ENCODE measurements at regions not wholly inside any gene's neighbourhood (a gene's known extent, or its start where the extent isn't known, plus 50 kb on each side); places are given as distances from the start of the nearest gene placed in this dataset.

GRCh38 chr2:15786003-15786654, 154.2 kb upstream of the MYCN start:
- in situ Hi-C loops (cut with HindIII; ENCODE audit: low pct_unique_long_range_greater_than_20kb, low sequenced_read_pairs), result no loop called here
- ChIA-PET CTCF (interaction anchor here (0.5 kb wide), 1 partner anchor 157 kb away, joined by 6 read pairs; no protein-coding TSS in a partner anchor), POLR2A (no interaction called here)

GRCh38 chr2:15786901-15787300, 153.4 kb upstream of the MYCN start:
- Histone ChIP-seq H3K4me1 (ENCODE audit: control insufficient read depth, insufficient read depth, low read length) (no peaks in the 10 kb centered on the region), H3K27me3 (ENCODE audit: control insufficient read depth, insufficient read depth, low read length) (peaks cover 2% of the 10 kb centered on the region; the same call in 1 of the 2 replicates), H3K4me3 (ENCODE audit: low read depth in 2 of 2, low read length in 2 of 2) (no peak overlapping the region), H3K27ac (ENCODE audit: low read length) (no peak overlapping the region), H3K36me3 (ENCODE audit: control insufficient read depth, insufficient read depth, low read length) (no peaks in the 10 kb centered on the region), H3K9me3 (ENCODE audit: control insufficient read depth, insufficient read depth, low read depth, low read length) (no peaks in the 10 kb centered on the region)
- in situ Hi-C loops (cut with HindIII; ENCODE audit: low pct_unique_long_range_greater_than_20kb, low sequenced_read_pairs) (no loop called here), intact Hi-C loops (cut with micrococcal nuclease; ENCODE audit: unreplicated experiment) (no loop called here)
- CTCF ChIA-PET, result no interaction called here
- no TSS peak for BruUV-seq (replicated peaks)
- POLR2A ChIA-PET, result no interaction called here
- TF ChIP-seq CTCF (IDR thresholded peaks at IDR 0.05) (no peak), SIN3A (IDR thresholded peaks at IDR 0.05; ENCODE audit: borderline replicate concordance, insufficient read depth, low read depth, low read length) (no peak), REST (IDR thresholded peaks at IDR 0.05; ENCODE audit: insufficient read depth in 1 of 2, low read depth in 2 of 2, low read length in 1 of 2) (no peak), TCF7L2 (IDR thresholded peaks at IDR 0.05; ENCODE audit: low read depth, low read length) (no peak), POLR2AphosphoS5 (IDR thresholded peaks at IDR 0.05; ENCODE audit: low read depth, low read length) (no peak)
- ATAC-seq, result no peak
- DNase-seq (ENCODE audit: low read depth, low spot score), result no peak

More at GRCh38 chr2:15786003-15786654, 154.2 kb upstream of the MYCN start:
- no peak for TF ChIP-seq TCF7L2 (IDR thresholded peaks at IDR 0.05; ENCODE audit: low read depth, low read length)
- TF ChIP-seq REST (IDR thresholded peaks at IDR 0.05; ENCODE audit: insufficient read depth in 1 of 2, low read depth in 2 of 2, low read length in 1 of 2), result no peak
- TF ChIP-seq CTCF (IDR thresholded peaks at IDR 0.05), result no peak
- no peak for TF ChIP-seq SIN3A (IDR thresholded peaks at IDR 0.05; ENCODE audit: borderline replicate concordance, insufficient read depth, low read depth, low read length)
- no peak for TF ChIP-seq POLR2AphosphoS5 (IDR thresholded peaks at IDR 0.05; ENCODE audit: low read depth, low read length)
- DNase-seq (ENCODE audit: low read depth, low spot score), result no peak
- Histone ChIP-seq H3K36me3 (ENCODE audit: control insufficient read depth, insufficient read depth, low read length) (no peaks in the 10 kb centered on the region), H3K27ac (ENCODE audit: low read length) (no peak overlapping the region), H3K4me3 (ENCODE audit: low read depth in 2 of 2, low read length in 2 of 2) (no peak overlapping the region), H3K4me1 (ENCODE audit: control insufficient read depth, insufficient read depth, low read length) (no peaks in the 10 kb centered on the region), H3K27me3 (ENCODE audit: control insufficient read depth, insufficient read depth, low read length) (peaks cover 4% of the 10 kb centered on the region; the same call in 1 of the 2 replicates), H3K9me3 (ENCODE audit: control insufficient read depth, insufficient read depth, low read depth, low read length) (no peaks in the 10 kb centered on the region)
- intact Hi-C loops (cut with micrococcal nuclease; ENCODE audit: unreplicated experiment), result no loop called here
- no peak for ATAC-seq
- BruUV-seq (replicated peaks), result no TSS peak
